IPS DF 19.7 (cell line): ENCODE measurements at regions not wholly inside any gene's neighbourhood (a gene's known extent, or its start where the extent isn't known, plus 50 kb on each side); places are given as distances from the start of the nearest gene placed in this dataset.

Experiments
- DNase-seq: peaks from one replicate; pipeline ENCODE4 v3.0.0-alpha.2; 2013; ENCODE audit warnings: low read depth, low spot score

DNA sequence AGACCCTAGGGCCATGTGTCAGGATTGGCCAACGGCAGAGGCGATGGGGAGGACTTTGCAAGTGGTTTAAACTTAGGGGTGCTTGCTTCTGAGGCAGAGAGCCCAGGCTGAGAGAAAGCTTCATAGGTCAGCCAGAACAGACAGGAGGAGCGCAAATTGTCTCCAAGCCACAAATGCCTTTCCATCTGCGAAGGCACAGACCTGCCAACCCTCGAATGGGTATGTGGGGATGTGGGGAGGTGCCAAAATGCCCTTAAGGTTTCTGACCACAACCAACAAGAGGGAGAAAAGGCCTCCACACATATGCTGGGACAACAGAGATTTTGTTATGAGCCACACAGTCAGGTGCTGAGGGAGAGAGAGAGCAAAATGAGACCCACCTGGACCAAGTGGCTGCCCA, 283.6 kb downstream of the CYP26B1 start:
- DNase-seq = no peak

DNA sequence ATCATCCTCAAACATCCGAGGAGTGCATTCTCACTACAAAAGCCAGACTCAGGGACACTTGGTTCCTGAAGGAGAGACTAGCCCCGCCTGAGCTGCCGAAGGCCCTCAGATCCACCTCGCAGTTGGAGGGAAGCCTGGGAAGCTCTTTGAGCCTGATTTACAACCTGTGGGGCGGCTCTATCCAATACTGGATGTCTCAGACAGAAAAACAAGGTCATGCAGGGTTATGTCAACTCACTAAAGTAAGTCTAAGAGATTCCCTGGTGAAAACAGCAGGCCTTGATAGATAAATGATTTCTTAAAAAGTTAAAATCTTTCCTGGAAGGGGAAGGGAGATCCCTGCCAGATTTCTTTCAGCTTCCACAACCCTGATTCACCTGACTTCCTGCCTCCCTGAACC, 284.3 kb downstream of the CYP26B1 start:
- no peak for DNase-seq

DNA sequence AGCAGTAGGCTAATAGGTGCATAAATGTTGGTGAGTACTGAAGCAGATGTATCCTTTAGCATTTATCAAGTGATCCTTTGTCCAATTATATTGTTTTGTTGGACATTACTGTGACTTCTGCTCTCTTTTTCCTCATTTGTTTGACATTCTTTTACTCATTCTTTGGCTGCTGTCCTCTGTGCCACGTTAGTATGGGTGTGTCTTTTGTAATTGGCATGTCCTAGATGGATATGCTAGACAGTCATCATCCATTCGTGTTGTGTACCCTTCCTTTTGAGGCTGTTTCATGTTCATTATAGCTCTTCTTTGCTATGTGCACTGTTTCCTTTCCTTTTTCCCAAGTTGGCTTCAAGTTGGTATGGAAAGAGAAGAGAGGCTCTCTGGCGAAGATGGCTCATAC, 284.7 kb downstream of the CYP26B1 start:
- no peak for DNase-seq

DNA sequence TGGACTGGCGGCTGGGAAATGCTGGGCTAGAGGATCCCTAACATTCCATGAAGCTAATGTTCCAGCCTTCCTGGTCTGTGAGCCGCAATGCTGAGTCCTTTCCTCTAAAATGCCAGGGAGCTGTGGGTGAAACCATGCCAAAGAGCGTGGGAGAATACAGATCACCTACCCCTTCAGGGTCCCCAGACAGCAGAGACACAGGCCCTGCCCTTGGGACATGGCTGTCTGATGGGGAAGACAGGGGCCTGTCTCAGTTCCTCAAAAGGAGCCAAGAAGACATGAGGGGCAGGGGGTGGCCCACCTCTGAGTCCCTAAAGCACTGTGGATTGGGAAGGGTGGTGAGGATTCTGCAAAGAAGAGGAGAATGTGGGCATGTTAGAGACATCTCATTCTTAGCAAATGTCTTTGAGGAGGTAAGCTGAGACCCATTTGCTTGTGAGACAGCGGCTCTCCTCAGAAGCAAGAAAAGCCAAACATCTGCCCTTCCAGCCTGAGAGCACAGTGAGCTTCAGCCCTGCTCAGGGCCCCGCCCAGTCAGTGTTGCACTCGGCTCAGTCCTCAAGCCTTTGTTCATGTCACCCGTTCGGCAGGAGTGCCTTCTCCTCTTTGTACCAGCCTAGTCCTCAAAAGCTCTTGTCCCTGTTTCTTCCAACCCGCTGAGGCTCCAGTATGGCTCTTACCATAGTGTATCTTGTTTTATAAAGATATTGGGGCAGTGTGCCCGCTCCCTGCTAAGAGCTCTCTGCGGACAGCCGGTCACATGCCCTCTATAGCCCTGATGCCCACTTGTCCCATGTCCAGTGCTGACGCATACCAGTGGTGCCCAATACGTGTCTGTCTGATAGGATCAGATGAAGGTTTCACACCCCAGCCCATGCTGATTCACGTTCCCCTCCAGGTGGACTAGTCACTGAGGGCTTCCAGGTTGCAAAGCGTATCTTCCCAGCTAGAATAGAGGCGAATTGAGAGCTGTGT, 286.2 kb downstream of the CYP26B1 start:
- no peak for DNase-seq

DNA sequence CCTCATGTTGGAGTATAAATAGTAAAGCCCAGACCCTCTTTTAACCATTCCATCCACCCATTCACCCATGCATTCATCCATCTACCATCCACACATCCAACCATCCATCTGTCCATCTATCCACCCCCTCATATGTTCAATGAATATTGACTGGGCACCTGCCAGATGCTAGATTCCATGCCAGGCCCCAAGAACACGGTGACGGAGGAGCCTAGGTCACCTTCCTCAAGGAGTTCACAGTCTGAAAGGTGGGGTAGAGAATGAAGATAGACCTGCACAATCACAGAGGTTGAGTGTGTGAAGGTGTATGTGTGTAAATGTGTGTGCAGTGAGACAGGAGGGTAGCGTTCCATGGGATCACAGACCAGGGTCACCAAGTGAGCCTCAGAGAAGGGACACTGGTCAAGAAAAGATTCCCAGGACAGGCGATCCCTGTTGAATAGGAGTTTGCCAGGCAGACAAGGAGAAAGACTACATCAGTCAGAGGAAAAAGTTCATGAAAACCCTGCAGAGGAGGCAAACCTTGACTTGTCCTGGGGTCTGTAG, 287.2 kb downstream of the CYP26B1 start:
- no peak for DNase-seq

DNA sequence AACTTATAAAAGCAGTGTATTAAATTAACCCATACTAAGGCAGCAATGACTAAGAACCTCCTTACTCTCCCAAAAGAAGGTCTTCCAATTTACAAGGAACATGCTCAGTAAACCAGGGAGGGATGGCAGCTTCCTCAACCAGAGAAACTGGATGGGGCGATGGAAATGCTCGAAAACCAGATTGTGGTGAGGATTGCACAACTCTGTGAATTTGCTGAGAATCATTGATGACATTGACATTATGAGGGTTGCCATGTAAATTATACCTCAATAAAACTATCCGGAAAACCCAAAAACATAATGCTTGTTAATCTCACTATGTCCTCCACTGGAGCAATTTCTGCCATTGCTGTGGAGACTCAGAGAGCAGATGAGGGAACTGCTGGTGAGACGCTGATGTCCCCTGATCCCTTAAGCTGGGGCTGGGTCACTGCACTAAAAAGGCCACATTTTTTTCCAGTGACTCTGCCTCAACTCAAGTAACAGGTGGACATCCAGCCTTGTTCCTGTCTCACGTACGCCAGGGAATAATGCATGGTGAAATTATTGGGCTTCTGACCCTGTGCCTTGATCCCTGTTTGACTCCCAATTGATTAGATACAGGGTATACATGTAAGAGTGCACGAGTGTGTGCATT, 288.3 kb downstream of the CYP26B1 start:
- no peak for DNase-seq

DNA sequence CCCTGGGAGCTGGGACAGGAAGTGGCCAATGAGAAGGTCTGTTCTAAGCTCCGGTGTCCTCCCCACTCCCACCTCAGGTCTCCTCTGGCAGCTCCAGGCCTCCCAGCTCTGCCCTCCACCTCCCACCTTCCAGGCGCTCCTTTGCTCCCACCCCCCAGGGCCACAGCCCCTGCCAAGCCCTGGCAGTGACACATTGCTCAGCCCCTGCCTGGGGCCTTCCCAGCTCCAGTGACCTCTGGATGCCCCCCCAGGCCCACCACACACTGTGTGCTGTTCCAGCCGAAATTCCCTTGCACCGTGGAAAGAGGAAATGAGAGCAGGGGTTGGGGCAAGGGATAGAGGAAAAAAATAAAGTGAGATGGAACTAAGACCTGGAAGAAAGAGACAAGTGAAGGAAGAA, 289.6 kb downstream of the CYP26B1 start:
- DNase-seq = no peak

DNA sequence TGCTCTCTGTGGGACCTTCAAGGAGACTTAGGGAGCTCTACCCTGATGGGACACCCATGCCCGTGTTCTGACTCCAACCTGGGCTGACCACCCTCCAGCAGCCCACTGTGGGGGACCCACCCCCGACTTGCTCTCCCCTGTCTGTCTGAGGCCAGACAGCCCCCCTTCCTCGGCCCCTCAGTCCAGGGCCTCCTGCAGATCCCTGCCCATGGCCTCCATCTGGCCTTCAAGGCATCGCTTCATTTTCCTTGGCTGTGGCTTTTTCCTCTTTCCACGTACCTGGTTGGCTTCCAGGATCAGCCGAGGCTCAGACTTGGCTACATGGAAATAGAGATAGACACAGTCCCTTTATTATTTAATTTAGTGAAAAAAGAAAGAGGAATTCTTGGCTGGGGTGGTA, 290.0 kb downstream of the CYP26B1 start:
- no peak for DNase-seq

DNA sequence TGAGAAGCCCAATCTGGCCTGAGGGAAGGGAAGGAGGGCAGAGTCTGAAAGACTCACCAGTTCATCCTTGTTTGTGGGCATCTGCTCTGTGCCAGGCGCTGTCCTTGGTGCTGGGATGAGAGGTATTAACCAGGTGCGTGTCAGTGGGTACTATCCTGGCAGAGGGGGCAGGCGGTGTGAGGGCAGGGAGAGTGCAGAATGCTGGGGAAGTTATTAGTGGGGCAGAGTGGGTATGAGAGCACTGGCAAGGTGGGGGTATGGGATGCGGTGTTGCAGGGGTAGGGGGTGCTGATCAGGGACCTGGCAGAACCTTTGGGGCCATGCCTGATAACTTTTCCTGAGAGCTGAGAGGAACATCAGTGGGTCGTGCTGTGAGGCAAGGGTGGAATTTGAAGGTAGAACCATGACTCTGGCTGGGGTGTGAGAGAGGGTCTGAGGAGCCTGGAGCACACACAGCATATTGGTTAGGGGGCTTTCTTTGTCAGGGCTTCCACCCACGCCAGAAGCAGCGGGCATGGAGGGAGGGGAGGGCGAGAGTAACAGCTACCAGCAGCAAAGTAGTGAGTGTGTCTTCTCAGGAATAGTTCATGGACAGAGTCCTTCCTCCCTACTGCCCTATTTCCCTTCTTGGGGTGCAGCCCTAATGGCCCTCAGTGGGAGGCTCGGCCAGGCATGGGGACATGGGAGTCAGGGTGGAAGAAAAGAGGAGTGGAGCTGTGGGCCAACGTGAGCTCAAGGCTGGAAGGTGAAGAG, 290.7 kb downstream of the CYP26B1 start:
- DNase-seq = no peak

DNA sequence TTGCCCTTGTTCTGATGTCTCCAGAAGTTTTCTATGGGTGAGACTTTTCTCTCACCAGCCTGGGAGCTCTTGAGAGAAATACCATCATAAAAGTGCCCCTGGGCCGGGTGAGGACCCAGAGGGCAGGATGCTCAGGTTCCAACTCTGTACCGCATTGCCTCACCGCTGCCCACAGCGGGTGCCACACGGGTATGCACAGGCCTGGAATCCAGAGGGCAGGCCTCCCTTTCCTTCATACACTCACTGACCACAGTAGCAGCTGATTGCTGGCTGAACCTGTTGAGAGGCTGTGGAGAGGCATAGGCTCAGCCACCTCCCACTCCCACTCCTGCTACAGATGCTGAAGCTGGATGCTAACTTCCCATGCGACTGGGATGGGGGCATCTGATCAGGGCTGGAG, 293.8 kb downstream of the CYP26B1 start:
- no peak for DNase-seq

DNA sequence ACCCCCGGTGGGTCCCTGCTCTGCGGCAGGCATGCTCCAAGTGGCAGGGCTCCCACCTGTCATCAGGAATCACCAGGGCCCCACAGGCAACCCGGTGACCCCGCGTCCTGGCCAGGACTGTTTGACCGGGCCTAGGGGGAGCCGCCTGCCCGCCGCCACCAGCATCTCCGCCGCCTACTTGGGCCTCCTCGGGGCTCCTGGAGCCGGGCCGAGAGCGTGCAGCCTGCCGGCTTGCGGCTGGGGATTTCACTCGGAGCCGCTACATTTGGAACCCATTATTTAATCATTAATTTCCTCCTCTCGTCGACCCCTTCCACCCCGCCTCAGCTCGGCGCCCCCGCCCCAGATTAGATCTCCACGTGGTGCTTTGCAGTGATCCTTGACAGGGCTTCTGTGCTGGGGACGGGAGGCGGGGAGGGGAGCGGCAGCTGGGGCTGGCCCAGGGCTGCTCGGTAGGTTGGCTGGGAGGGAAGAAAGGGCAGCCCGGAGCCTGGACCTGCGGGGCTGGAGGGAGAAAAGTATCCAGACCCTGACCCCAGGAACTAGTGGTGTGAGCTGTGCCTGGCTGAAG, 295.4 kb downstream of the CYP26B1 start:
- DNase-seq = no peak

DNA sequence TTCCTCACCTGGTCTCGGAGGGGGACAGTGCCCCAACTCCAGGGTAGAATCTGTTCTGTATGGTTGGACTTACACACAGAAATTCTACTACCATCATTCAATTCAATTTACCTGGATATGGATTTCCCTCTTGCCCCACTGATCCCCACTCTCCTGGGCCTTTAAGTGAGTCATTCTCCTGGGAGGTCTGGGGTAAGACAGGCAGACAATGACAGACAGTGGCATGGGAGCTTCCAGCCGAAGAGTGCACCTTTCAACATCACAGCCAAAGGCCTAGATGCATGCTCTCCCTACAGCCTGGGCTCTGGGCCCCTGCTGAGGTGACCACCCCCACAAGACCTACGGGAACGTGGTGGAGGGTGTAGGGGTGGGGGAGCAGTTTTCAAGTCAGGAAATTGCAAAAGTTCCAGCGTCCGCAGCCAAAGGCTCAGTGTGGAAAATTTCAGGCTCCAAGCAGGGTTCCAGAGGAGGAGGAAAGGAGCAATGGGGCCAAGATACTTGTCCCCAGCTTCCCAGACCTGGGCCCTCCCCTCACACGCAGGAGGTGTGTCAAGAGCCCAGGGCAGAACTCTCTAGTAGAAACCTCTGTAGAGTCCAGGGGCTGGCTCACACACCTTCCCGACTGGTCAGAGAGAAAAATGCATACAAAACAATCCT, 296.4 kb downstream of the CYP26B1 start:
- DNase-seq = no peak

DNA sequence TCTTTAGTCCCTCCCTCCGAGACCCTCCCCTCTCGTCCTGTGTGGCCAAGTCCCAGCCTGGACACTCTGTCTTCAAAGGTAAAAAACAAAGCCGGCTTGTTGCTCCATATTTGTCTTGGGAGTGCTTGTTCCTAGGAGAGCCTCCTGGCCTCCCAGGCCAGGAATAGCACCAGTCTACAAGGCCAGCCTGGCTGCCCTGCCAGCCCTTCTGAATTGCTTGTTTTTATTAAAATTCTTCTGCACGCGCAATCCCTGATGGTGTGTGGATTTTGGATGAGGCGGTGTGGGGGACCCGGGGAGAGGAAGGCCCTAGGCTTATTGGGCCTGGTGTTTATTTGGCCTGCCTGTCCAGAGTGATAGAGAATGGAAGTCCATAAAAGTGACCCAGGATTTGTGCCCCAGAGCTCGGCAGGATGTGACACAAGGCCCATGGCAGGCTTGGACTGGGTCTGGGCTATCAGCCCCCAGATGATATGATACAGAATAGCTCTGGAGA, 297.3 kb downstream of the CYP26B1 start:
- no peak for DNase-seq

DNA sequence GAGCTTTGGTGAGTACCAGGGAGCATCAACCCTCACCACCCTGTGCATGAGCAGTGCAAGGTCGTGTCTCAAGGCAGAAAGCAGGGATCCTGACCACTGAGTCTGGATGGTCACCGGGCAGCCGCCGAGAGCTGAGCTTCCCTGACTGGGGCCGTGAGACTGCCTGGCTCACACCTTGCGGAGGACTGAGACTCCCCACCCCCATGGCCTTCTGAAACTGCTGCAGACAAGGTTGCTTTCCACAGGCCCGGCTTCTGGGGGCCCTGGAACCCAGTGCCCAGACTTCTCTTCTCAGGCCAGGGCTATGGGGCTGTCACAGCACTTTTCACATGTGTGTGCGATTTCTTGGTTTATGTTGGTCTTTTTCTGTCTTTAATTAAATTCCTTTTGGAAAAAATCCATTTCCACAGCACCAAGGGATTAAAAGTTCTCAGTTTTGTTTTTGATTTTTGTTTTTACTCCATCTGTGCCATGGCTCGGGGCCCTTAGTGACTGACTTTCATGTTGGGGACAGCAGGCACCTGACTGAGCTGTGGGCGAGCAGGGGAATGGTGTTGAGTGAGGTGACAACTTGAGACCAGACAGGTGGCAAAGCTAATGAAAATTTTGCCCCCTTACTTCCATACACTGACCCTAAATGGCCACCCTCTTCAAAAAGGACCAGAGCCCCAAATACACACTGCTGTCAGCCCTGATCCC, 297.9 kb downstream of the CYP26B1 start:
- DNase-seq = no peak

DNA sequence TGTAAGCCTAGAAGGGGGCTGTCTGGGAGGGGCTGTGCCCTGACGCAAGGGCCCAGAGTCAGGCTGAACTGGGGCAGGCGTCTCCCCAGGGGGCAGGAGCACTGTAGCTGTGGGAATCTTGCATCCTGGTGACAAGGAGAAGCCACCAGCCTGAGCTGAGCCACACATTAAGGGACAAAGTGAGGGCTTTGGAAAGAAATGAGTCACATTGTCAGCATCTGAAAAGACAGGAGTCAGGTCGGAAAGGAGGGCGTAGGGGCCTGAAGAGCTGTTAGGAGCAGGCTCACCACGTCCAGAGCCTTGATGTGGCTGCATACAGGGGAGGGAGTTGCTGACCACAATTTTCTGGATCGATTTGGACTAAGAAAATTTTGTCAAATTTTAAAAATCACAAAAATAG, 298.6 kb downstream of the CYP26B1 start:
- no peak for DNase-seq

DNA sequence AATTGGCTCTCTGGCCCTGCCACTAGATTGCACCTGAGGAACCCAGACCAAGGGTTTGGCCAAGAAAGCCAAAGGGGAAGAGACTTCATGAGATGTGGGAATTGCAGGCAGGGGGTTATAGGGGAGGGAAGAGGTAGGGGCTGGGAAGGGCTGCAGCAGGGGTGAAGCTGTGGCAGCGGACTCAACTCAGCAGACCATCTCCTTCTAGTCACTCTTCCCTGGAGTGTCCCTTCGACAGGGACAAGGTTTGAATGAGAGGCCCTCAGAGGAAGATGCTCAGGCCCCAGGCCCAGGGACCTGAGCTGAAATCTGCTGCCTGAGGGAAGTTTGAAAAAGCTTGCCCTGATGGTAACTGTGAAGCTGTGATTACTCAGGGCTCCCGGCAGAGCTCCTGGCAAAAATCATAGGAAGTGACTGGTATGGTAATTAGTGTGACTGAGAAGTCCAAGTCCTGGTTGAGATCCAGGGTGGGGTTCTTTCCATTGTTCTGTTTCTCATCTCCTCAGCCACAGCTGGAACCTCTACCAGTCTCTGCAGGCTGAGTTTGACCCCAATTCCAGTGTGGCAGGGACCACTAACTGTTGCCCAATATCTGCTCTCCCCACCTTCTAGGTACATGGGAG, 300.9 kb downstream of the CYP26B1 start:
- no peak for DNase-seq

DNA sequence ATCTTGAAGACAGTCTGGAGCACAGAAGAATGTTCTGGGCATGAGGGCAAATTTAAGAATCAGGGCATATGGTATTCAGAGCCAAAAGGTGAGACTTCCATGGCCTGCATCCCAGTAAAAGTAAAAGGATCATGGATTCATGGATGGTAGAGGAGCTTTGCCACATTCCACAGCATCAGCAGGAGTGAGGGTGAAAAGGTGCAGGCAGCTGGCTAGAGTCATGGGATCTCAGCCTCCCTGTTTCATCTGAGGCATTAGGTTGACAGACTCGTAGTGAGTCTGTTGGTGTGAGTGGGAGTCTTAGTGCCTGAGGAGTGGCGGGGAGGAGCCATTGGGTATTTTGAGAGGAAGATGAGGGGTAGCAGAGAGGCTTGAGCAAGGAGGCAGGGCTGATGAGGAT, 301.6 kb downstream of the CYP26B1 start:
- DNase-seq = no peak

DNA sequence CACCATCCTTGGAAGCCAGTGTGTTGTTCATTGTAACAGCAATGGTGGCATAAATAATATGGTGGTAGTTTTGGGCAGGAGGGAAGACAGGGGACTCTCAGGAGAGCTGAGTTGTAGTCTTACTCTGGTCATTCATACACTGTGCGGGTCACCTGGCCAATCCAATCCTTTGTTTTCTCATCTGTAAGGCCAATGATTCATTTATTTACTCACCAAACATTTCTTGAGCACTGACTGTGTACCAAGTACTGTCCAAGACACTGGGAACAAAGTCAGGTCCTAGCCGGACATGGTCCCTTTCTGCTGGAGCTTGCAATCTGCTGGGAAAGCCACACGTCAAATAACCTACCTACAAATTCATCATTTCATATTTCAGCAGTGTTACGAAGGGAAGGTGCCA, 302.7 kb downstream of the CYP26B1 start:
- DNase-seq = no peak

DNA sequence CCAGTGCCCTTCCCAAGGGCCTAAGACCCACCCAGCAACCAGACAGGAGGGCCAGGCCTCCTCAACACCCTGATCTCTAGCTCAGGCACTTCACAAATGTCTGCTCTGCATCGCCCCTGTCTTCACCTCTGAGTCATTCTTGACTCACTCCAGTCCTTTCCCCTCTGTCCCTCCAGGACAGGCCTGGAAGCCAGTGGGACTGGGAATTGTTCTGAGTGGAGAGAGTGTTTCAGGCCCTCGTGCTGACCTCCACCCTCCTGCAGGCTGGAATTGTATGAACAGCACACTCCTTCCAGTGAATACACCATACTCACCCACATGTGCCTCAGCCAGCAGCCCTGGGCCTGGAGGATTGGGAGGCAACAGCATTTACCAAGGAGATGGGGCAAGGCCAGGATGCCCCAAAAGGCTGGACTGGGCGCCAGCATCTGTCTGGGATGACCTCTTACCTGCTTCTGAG, 304.2 kb downstream of the CYP26B1 start:
- DNase-seq = no peak

DNA sequence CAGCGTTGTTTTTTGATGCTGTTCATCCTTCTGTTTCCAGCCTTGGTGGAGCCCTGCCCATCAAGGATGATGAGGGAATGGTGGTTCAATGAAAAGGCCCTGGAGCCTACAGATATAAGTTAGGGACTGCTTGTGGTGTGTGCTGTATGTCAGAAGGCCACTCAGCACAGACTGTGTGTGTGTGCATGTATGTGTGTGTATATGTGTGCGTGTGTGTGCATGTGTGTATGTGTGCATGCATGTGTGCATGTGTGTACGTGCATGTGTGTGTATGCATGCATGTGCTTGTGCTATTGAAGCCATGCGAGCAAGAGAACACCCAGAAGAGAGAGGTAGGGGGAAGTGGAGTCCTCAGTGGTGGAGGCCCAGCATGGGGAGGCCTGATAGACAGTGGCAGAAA, 304.9 kb downstream of the CYP26B1 start:
- no peak for DNase-seq
